DOHH2 (cell line): ENCODE measurements at regions not wholly inside any gene's neighbourhood (a gene's known extent, or its start where the extent isn't known, plus 50 kb on each side); places are given as distances from the start of the nearest gene placed in this dataset.
"Not testable (repeated sequence)": the region's sequence is repeated elsewhere in the genome, so short reads cannot be mapped to it uniquely, and the experiment has no call there.

Source experiments
- H3F3A ChIP-seq: fragments of 200-600 bp; sonication (generic), shearing (Covaris generic); 2 replicates; pipeline ENCODE4 v1.6.0; 2016; ENCODE audit warnings: antibody characterized with exemption, mild to moderate bottlenecking; ENCODE audit not compliant: control insufficient read depth, insufficient read depth
- H3K27ac ChIP-seq: fragments of 200-600 bp; sonication (generic); 2 replicates; pipeline ENCODE4 v1.5.1; 2014; ENCODE audit warnings: low read depth, mild to moderate bottlenecking, low read length, moderate library complexity
- H3K27me3 ChIP-seq: fragments of 200-600 bp; sonication (generic); 2 replicates; pipeline ENCODE4 v1.6.1; 2014; ENCODE audit warnings: mild to moderate bottlenecking, low read length, mixed read lengths; ENCODE audit not compliant: control insufficient read depth
- H3K36me3 ChIP-seq: fragments of 200-600 bp; sonication (generic); 2 replicates; pipeline ENCODE4 v1.6.1; 2014; ENCODE audit warnings: mild to moderate bottlenecking, low read length, moderate library complexity, mixed read lengths; ENCODE audit not compliant: control insufficient read depth
- H3K4me1 ChIP-seq: fragments of 200-600 bp; sonication (generic); 2 replicates; pipeline ENCODE4 v1.6.1; 2014; ENCODE audit warnings: mild to moderate bottlenecking, low read length, mixed read lengths; ENCODE audit not compliant: control insufficient read depth
- H3K4me2 ChIP-seq: fragments of 200-600 bp; sonication (generic); 2 replicates; pipeline ENCODE4 v1.6.0; 2014; ENCODE audit warnings: mild to moderate bottlenecking, low read length, moderate library complexity
- H3K4me3 ChIP-seq: fragments of 200-600 bp; sonication (generic); 2 replicates; pipeline ENCODE4 v1.5.1; 2014; ENCODE audit warnings: mild to moderate bottlenecking, low read length, mixed read lengths
- H3K79me2 ChIP-seq: fragments of 200-600 bp; sonication (generic); 2 replicates; pipeline ENCODE4 v1.6.1; 2014; ENCODE audit warnings: mild to moderate bottlenecking, low read length, mixed read lengths; ENCODE audit not compliant: control insufficient read depth
- H3K9me2 ChIP-seq: fragments of 200-600 bp; sonication (generic); replicated peaks from 2 replicates; pipeline ENCODE4 v1.6.1; 2014; ENCODE audit warnings: mild to moderate bottlenecking, low read length, mixed read lengths; ENCODE audit not compliant: control insufficient read depth
- H3K9me3 ChIP-seq: fragments of 200-600 bp; sonication (generic); 2 replicates; pipeline ENCODE4 v1.6.1; 2014; ENCODE audit warnings: antibody characterized with exemption, low read length, mixed read lengths; ENCODE audit not compliant: control insufficient read depth, insufficient read depth
- H4K20me1 ChIP-seq: fragments of 200-600 bp; sonication (generic); 2 replicates; pipeline ENCODE4 v1.6.0; 2014; ENCODE audit warnings: low read depth, mild to moderate bottlenecking, antibody characterized with exemption, low read length, moderate library complexity; ENCODE audit not compliant: control insufficient read depth, insufficient read depth
- CTCF ChIP-seq: fragments of 200-600 bp; sonication (generic); IDR thresholded peaks from one replicate; pipeline ENCODE4 v1.5.1; 2014; ENCODE audit warnings: antibody characterized with exemption, mild to moderate bottlenecking, low read depth, low read length; ENCODE audit not compliant: poor library complexity, severe bottlenecking
- EZH2phosphoT487 ChIP-seq: fragments of 200-600 bp; sonication (generic); IDR thresholded peaks from 2 replicates; pipeline ENCODE4 v1.6.1; 2017; ENCODE audit warnings: borderline replicate concordance, mild to moderate bottlenecking, antibody characterized with exemption, low read length, moderate library complexity, mixed read lengths

- TF ChIP-seq EZH2phosphoT487: no peak
- Histone ChIP-seq H3K4me2 (peak overlapping the region; percentile 40), H3K4me1 (peaks cover 24% of the 10 kb centered on the region), H3K79me2 (no peaks in the 10 kb centered on the region), H3K4me3 (no peak overlapping the region; the same call in 1 of the 2 replicates), H4K20me1 (no peaks in the 10 kb centered on the region), H3F3A (no peaks in the 10 kb centered on the region), H3K27me3 (no peaks in the 10 kb centered on the region), H3K36me3 (no peaks in the 10 kb centered on the region), H3K27ac (peak overlapping the region; percentile 34; the same call in 1 of the 2 replicates), H3K9me3 (no peaks in the 10 kb centered on the region), H3K9me2 (no peaks in the 10 kb centered on the region)
Measured at GRCh38 chr22:19598054-19598855, 74.0 kb upstream of the CLDN5 start.

DNA sequence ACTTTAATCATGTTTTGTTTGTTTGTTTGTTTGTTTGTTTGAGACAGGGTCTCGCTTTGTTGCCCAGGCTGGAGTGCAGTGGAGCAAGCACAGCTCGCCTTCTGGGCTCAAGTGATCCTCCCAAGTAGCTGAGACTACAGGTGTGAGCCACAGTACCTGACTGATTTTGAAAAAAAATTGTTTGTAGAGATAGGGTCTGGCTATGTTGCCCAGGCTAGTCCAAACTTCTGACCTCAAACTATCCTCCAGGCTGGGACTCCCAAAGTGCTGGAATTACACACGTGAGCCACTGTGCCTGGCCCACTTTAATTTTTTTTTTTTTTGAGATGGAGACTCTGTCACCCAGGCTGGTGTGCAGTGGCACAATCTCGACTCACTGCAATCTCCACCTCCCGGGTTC is 74.8 kb upstream of the CLDN5 start:
- Histone ChIP-seq H4K20me1 (no peaks in the 10 kb centered on the region), H3K4me3 (no peak overlapping the region), H3F3A (no peaks in the 10 kb centered on the region), H3K4me2 (no peak overlapping the region), H3K9me2 (no peaks in the 10 kb centered on the region), H3K79me2 (no peaks in the 10 kb centered on the region), H3K4me1 (peaks cover 28% of the 10 kb centered on the region), H3K36me3 (no peaks in the 10 kb centered on the region), H3K27me3 (no peaks in the 10 kb centered on the region), H3K9me3 (no peaks in the 10 kb centered on the region), H3K27ac (no peak overlapping the region)
- TF ChIP-seq CTCF: no peak
- TF ChIP-seq EZH2phosphoT487: no peak

DNA sequence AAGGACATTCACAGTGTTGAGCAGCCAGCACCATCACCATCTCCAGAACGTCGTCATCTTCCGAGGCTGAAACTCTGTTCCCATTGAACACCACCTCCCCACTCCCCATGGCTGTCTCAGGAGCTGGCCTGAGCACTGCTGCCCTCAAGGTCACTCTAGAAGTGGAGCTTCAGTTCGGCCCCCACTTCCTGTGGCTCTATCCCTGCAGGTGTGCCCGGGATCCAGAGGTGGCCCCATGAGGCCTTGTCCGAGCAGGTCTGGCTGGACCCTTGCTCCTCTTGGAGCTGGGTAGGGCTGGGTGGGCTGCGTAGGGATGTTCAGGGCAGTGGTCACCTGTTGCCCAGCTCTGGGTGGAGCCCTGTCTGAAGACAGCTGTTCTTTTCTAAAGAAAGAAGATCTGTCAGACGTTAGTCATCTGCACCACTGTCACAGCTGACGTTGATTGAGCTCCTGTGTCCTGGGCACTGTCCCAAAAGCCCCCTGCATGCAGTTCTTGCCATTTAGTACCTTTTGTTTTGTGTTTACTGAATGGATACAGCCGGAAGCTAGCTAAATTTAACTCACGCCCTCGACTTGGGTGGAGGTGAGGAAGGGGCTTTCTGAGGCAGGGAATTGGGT is 75.5 kb upstream of the CLDN5 start:
- H3K9me2 ChIP-seq: no peaks in the 10 kb centered on the region
- H3K79me2 ChIP-seq: no peaks in the 10 kb centered on the region
- no peak overlapping the region for H3K27ac ChIP-seq
- no peaks in the 10 kb centered on the region for H3F3A ChIP-seq
- no peak overlapping the region for H3K4me3 ChIP-seq
- no peaks in the 10 kb centered on the region for H4K20me1 ChIP-seq
- TF ChIP-seq EZH2phosphoT487 (no peak), CTCF (no peak)
- H3K4me2 ChIP-seq: no peak overlapping the region
- H3K4me1 ChIP-seq: peaks cover 28% of the 10 kb centered on the region
- H3K36me3 ChIP-seq: no peaks in the 10 kb centered on the region
- H3K27me3 ChIP-seq: no peaks in the 10 kb centered on the region
- no peaks in the 10 kb centered on the region for H3K9me3 ChIP-seq

- not testable (repeated sequence) for H3K4me2 ChIP-seq, H3K79me2 ChIP-seq, H3K9me3 ChIP-seq, H3K27ac ChIP-seq, H3F3A ChIP-seq, H3K36me3 ChIP-seq, H4K20me1 ChIP-seq, H3K9me2 ChIP-seq, H3K4me3 ChIP-seq, H3K27me3 ChIP-seq
- H3K4me1 ChIP-seq: peaks cover 26% of the 10 kb centered on the region
Measured at GRCh38 chr22:19603346-19603745, 79.1 kb upstream of the CLDN5 start.
